Hematopoietic multipotent progenitor cell (in vitro differentiated cells): ENCODE measurements at regions not wholly inside any gene's neighbourhood (a gene's known extent, or its start where the extent isn't known, plus 50 kb on each side); places are given as distances from the start of the nearest gene placed in this dataset.

Experiments
- DNase-seq, 3 donors: peaks; one replicate each; pipeline ENCODE4 v3.0.0-alpha.2; 2011 to 2015; ENCODE audit warnings: low read depth in 2 of 3, low spot score in 2 of 3

- no peak for DNase-seq
Observed at GRCh38 chr3:72571052-72571451, 277.2 kb downstream of the SHQ1 start.

- DNase-seq, result no peak
Observed at GRCh38 chr3:72569754-72570440, 278.3 kb downstream of the SHQ1 start.

DNA sequence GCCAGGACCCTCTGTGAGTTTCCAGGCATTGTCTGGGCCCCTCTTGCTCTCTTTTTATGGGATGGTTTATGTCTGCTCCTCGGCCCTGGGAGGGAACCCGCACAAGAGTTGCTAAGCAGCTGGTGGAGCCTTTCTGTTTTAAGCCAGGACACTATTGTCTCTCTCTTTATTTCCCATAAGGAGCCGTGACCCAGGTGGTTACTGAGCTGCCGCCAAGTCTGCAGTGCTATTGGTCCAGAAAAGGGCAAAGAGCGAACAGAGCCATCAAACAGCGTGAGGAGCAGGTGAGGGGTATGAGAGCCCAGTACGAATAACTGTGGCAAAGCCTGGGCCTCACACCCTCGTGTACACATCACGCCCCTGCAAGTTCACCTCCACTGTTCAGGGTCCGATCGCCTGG is 280.2 kb downstream of the SHQ1 start:
- DNase-seq, result no peak

DNA sequence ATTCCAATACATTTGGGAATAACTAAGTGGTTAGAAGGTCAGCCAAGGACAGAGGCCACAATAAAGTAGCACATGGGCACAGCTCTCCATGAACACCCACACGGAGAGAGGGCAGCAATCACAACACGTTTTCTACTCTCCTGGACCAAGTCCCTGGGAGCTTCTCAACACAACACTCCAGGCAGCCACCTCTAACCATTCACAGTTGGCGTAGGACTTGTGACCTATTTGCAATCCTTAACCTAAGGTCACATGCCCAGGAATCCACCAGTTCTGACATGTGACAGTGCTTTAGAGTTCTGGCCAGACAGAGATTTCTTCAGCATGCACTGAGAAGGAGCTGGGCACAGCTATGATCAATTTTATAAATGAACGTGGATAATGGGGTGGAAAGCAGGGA is 280.8 kb downstream of the SHQ1 start:
- no peak for DNase-seq

- DNase-seq, result no peak
Observed at GRCh38 chr3:72565593-72565992, 282.7 kb downstream of the SHQ1 start.

- no peak for DNase-seq
Observed at GRCh38 chr3:72563690-72564370, 284.4 kb downstream of the SHQ1 start.

- no peak for DNase-seq
Observed at GRCh38 chr3:72560846-72561675, 287.2 kb downstream of the SHQ1 start.

DNA sequence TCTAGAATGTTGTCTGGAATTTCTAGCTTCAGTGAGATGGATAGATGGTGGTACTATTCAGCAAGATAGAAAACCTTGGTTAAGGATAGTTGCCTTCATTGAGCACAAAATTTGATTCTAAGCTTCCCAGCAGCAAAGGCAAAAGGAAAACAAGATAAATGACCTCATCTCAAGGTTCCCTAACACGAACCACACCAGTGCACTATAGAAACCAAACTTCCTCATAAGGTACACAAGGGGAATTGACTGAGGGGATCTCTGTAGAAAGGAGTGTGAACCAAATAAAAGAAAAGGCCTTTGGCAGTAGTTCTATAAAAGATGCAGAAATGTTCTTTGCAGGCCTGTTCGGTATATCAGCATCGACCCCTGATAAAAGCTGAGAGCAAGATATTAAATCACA is 288.9 kb downstream of the SHQ1 start:
- peak in 1 of 3 donors; percentile 62 for DNase-seq

DNA sequence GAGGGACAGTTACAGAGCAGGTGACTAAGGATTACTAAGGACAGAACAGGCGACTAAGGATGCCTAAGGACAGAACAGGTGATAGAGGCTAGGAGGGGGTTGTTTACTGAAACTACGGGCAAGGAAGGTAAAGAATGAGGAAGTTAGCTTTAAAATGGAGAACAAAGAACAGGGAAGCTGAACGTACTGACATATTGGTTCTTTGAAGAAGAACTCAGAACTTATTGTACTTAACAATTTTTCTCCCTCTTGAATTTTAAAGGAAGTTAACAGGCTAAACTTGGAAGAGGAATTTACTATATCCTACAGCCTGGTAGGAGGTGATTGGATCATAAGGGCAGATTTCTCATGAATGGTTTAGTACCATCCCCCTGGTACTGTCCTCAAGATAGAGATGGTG is 290.2 kb downstream of the SHQ1 start:
- no peak for DNase-seq

DNA sequence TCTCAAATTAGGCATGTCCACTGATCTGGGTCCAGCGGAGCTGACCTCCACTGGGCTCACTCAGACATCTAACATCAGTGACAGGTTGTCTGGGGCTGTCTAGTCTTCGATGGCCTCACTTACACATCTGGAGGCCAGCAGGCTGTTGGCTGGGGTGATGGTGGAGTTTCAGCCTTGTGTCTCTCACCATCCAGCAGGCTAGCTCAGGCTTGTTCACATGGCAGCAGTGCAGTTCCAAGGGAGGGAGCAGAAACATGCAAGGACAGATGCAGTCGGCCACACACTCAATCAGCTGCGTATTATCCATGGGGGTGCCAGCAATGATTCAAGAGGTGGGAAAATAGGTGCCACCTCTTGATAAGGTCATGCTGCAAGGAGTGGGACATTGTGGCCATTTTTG is 292.5 kb downstream of the SHQ1 start:
- DNase-seq, result no peak

DNA sequence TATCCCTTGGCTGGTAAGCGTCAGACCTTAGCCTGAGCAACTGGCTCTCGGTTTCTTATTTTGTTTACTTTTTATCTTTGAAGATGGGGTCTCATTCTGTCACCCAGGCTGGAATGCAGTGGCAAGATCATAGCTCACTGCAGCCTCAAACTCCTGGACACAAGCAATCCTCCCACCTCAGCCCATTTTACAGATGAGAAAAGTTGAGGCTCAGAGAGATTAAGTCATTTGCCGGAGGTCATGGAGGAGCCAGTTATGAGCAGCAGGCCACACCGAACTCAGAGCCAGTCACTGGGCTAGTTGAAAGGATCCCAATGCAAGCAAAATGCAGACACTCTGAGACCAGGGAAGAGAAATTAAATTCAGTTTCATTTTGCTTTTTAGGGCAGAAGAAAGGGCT is 293.6 kb downstream of the SHQ1 start:
- no peak for DNase-seq

DNA sequence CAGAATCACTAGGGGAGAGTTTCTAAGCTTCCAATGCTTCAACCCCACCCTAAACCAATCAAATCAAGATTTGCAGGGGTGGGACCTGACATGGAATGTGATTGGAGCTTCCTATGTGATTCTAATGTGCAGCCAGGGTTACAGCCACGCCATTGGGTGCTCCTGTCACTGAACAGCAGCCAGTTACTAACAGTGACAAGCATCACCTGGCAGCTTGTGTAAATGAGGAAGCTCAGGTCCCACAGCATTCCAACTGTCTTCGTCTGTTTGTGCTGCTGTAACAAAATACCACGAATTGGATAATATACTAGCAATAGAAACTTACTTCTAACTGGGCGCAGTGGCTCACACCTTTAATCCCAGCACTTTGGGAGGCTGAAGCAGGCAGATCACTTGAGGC is 294.9 kb downstream of the SHQ1 start:
- DNase-seq, result no peak

DNA sequence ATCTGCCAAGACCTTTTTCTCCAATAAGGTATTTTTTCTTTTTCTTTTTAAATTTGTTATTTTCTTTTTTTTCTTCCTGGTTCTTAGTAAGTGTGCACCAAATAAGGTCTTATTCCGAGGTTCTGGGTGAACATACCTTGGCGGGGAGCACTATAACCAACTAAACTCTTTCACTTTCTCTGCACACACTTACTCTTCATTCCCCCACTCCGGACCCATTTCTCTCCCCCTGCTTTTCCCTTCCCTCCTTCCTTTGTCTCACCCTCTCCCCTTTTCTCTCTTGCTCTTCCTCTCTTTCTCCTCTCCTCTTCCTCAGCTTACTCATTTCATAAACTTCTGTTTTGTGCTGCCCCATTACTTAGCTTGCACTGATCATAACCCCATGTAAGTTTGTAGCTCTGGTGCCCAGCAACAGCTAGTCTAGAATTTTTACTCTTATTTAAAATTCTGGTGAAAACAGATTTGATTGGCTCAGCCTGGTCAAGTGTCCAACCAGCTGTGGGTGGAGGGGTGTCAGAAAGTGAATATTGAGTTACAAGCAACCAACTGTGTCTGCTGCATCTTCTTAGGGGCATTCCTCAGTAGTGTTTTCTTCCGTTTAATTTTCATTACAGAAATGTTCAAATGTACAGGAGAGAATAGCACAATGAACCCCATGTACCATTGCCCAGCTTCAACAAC is 297.5 kb downstream of the SHQ1 start:
- DNase-seq, result no peak

DNA sequence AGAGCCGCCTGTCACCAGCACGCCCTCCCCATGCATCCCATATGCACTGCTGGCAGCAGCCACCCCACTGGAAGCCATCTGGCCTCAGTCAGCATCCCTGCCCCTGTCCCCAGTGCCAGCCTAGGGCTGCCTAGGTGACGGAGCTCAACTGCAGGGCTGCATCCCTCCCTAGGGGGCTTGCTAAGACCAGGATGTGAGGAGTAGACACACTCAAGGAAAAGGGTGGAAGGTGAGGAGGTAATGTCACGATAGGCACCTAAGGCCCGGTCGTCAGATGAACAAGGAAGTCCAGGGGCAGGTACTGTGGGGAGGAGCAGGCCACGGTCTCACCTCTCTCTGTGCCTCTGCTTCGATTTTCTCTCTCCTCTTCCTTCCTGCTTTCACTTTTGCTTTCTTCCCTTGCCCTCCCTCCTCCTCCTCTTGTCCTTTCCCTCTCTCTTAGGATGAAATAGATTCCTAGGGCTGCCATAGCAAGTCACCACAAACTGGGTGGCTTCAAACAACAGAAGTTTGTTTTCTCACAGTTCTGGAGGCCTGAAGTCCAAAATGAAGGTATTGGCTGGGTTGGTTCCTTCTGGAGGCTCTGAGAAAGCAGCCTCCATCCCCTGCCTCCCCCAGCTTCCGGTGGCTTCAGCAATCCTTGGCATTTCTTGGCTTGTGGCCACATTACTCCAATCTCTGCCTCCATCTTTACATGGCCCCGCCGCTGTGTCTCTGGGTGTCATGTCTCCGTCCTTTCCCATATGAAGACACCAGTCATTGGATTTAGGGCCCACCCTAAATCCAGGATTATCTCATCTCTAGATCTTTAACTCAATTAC is 298.3 kb downstream of the SHQ1 start:
- DNase-seq, result no peak

DNA sequence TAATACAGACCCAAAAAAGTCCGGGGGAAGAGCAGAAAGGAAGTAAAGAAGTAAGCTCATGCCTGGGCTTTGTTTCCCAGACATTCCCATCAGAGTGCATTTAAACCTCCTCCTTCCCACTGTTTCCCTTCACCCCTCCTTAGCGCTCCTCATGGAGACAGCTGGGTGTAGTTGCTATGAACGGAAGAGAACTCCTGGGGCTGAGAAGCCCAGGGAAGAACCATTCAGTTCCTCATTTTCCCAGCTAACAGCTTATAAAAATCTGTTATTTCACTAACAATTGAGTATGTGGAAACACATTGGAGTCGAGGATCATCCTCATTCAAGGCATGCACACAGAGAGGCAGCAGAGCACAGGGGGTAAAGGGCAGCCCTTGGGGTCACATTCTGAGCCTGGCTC is 299.3 kb downstream of the SHQ1 start:
- no peak for DNase-seq

DNA sequence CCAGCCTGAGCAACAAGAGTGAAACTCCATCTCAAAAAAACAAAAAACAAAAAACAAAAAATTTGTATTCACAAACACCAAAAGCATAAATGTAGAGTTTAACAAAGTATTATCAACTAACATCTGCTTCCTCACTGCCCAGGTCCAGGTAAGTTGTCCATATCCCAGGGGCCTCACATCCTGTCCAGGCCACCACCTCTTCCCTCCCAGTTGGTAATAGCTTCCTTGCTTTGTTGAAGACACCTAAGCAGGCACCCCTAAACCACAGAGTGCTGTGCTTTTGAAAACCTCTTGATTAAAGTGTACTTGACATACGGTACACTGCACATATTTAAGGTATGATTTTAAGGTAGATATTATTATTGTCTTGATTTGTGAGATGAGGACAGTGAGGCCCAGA is 299.8 kb downstream of the SHQ1 start:
- DNase-seq, result peak in 1 of 3 donors; percentile 47

DNA sequence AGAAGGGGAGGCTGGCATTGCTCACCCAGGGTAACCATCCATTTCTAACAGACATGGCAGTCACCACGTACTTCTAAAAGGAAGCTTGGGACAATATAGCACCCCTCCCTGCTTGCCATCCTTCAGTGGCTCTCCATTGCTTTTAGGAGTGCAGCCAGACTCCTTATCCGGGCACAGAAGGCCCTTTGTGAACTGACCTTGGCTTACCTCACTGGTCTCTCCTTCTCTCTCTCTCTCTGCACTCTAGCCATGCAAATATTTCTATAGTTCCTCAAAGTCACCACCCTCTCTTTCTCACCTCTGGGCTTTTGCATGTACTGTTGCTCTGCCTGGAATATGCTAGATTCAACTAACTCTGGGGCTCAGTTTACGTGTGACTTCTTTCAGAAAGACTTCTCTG is 301.1 kb downstream of the SHQ1 start:
- no peak for DNase-seq

DNA sequence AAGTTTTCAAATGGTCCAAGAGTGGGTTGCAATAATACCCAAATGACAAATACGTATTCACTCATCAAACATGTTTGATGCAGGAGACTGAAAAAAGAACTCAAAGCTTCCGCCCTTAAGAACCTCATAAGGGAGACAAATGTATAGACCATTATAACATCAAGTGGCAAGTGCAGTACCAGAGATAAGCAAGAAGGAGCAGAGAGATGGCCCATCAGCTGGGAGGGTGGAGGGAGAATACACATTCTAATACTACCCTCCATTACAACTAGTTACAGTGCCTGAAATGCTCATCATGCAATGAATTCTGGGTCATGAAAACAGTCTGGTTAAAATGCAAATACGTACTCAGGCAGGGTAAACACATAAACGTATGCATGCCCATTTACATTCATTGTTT is 304.0 kb downstream of the SHQ1 start:
- no peak for DNase-seq

GRCh38 chr3:72543246-72543645 is 305.0 kb downstream of the SHQ1 start:
- DNase-seq, result no peak

DNA sequence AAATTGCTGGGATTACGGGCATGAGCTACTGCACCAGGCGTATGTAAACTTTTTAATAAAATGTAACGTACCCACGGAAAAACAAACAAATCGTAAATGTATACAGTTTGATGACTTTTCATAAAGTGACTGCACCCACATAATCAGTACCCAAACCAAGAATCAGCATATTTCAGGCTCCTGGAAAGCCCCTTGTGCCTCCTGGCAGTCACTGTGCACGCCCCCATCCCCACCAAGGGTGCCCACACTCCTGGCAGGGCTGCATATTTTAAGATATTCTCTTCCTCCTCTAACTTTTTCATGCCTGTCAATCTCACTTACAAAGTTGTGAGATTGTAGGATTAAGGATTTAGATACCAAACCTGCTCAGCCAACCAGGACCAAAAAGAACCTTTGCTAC is 305.5 kb downstream of the SHQ1 start:
- no peak for DNase-seq
